Loucy (cell line): ENCODE measurements at regions not wholly inside any gene's neighbourhood (a gene's known extent, or its start where the extent isn't known, plus 50 kb on each side); places are given as distances from the start of the nearest gene placed in this dataset.

Source experiments
- H2AFZ ChIP-seq: fragments of 200-600 bp; sonication (generic); 2 replicates; pipeline ENCODE4 v1.6.0; 2016; ENCODE audit warnings: antibody characterized with exemption, mild to moderate bottlenecking, low read length, moderate library complexity
- H3F3A ChIP-seq: fragments of 200-600 bp; 2 replicates; pipeline ENCODE4 v1.6.0; 2016; ENCODE audit warnings: antibody characterized with exemption, low read depth, mild to moderate bottlenecking
- H3K27me3 ChIP-seq: fragments of 200-600 bp; sonication (generic); 2 replicates; pipeline ENCODE4 v1.6.1; 2014; ENCODE audit warnings: low read length, mild to moderate bottlenecking; ENCODE audit not compliant: insufficient read depth, poor library complexity, severe bottlenecking
- H3K36me3 ChIP-seq: fragments of 200-600 bp; sonication (generic); 2 replicates; pipeline ENCODE4 v1.6.1; 2016; ENCODE audit warnings: low read length; ENCODE audit not compliant: insufficient read depth
- H3K4me1 ChIP-seq: fragments of 200-600 bp; sonication (generic); 2 replicates; pipeline ENCODE4 v1.5.1; 2014; ENCODE audit warnings: low read length, mild to moderate bottlenecking; ENCODE audit not compliant: insufficient read depth, poor library complexity, severe bottlenecking
- H3K4me2 ChIP-seq: fragments of 200-600 bp; sonication (generic); 2 replicates; pipeline ENCODE4 v1.6.0; 2014; ENCODE audit warnings: antibody characterized with exemption, low read length, low read depth, mild to moderate bottlenecking; ENCODE audit not compliant: poor library complexity, severe bottlenecking
- H3K4me3 ChIP-seq: fragments of 200-600 bp; sonication (generic); 2 replicates; pipeline ENCODE4 v1.5.1; 2014; ENCODE audit warnings: low read length, mild to moderate bottlenecking, mixed read lengths; ENCODE audit not compliant: poor library complexity, severe bottlenecking
- H3K79me2 ChIP-seq: fragments of 200-600 bp; sonication (generic); 2 replicates; pipeline ENCODE4 v1.6.1; 2014; ENCODE audit warnings: low read length; ENCODE audit not compliant: insufficient read depth
- H3K9ac ChIP-seq: fragments of 200-600 bp; sonication (generic); 2 replicates; pipeline ENCODE4 v1.6.0; 2014; ENCODE audit warnings: mild to moderate bottlenecking, low read depth, low read length, moderate library complexity; ENCODE audit not compliant: poor library complexity, severe bottlenecking
- H3K9me2 ChIP-seq: fragments of 200-600 bp; sonication (generic); replicated peaks from 2 replicates; pipeline ENCODE4 v1.6.1; 2016; ENCODE audit warnings: low read depth, low read length, mixed read lengths
- H3K9me3 ChIP-seq: fragments of 200-600 bp; sonication (generic); 2 replicates; pipeline ENCODE4 v1.6.1; 2014; ENCODE audit warnings: mild to moderate bottlenecking, antibody characterized with exemption, low read length, low read depth; ENCODE audit not compliant: insufficient read depth
- H4K20me1 ChIP-seq: fragments of 200-600 bp; sonication (generic); 2 replicates; pipeline ENCODE4 v1.6.0; 2014; ENCODE audit warnings: antibody characterized with exemption, low read length, mild to moderate bottlenecking; ENCODE audit not compliant: insufficient read depth, poor library complexity, severe bottlenecking
- EZH2phosphoT487 ChIP-seq: fragments of 200-600 bp; IDR thresholded peaks from 2 replicates; pipeline ENCODE4 v1.6.1; 2018; ENCODE audit warnings: antibody characterized with exemption, mild to moderate bottlenecking, moderate library complexity, borderline replicate concordance
- TF ChIP-seq, protein P1 (sequence below): fragments of 200-600 bp; sonication (generic); conservative IDR thresholded peaks from 2 replicates; pipeline ENCODE4 v1.5.1; 2014; ENCODE audit warnings: mild to moderate bottlenecking, antibody characterized with exemption, low read length

GRCh38 chr14:101246894-101247841, 314.1 kb upstream of the DIO3 start:
- H3K9me2 ChIP-seq: no peaks in the 10 kb centered on the region
- no peak overlapping the region for H3K4me3 ChIP-seq
- TF ChIP-seq, protein P1, sequence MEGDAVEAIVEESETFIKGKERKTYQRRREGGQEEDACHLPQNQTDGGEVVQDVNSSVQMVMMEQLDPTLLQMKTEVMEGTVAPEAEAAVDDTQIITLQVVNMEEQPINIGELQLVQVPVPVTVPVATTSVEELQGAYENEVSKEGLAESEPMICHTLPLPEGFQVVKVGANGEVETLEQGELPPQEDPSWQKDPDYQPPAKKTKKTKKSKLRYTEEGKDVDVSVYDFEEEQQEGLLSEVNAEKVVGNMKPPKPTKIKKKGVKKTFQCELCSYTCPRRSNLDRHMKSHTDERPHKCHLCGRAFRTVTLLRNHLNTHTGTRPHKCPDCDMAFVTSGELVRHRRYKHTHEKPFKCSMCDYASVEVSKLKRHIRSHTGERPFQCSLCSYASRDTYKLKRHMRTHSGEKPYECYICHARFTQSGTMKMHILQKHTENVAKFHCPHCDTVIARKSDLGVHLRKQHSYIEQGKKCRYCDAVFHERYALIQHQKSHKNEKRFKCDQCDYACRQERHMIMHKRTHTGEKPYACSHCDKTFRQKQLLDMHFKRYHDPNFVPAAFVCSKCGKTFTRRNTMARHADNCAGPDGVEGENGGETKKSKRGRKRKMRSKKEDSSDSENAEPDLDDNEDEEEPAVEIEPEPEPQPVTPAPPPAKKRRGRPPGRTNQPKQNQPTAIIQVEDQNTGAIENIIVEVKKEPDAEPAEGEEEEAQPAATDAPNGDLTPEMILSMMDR: no peak
- no peak overlapping the region for H3K9ac ChIP-seq
- no peaks in the 10 kb centered on the region for H3K4me1 ChIP-seq
- H3K9me3 ChIP-seq: peaks cover 4% of the 10 kb centered on the region; the same call in 1 of the 2 replicates
- no peaks in the 10 kb centered on the region for H3K27me3 ChIP-seq
- H3K36me3 ChIP-seq: no peaks in the 10 kb centered on the region
- no peaks in the 10 kb centered on the region for H3K79me2 ChIP-seq
- no peak overlapping the region for H2AFZ ChIP-seq
- H3K4me2 ChIP-seq: no peak overlapping the region
- H4K20me1 ChIP-seq: no peaks in the 10 kb centered on the region
- H3F3A ChIP-seq: no peaks in the 10 kb centered on the region

DNA sequence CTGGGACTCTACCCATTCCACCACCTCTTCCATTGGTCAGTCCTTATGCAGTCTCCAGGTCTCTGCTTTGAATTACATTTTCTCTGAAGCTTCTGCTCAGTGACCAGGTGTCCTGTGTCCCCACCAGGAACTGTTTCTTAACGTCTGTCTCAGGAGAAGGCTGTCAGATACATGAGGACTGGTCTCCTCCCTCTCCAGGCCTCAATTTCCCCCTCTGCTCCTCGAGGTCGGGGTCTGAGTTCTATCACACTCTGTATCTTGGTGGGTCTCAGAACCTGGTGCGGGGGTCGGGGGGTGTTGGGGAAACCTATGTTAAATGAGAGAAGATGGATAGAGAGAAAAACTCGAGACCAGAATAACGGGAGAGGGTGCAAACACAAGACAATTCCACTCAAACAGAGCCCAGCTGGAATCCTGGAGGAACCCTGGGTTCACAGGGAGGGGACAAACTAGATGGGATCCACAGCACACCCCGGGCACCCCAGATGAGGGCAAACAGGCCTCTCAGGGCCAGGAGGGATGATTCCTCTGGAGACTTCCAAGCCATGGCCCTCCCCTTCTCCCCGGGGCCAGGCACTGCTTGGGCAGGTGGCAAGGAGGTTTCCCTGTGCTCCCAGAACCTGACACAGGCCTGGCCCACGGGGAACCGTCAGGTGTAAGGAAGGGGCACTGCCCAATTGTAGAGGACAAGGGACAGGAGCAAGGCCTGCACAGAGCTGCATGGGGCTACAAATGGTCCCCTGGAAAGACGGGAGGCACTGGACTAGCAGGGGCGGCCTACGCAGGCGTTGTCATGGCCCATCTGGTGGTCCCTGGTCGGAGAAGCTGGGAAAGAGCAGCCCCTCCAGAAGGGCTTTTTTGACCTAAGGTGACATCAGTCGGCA, 313.2 kb upstream of the DIO3 start:
- Histone ChIP-seq H3K9ac (no peak overlapping the region), H3K4me3 (no peak overlapping the region), H3K9me2 (no peaks in the 10 kb centered on the region), H3K4me1 (no peaks in the 10 kb centered on the region), H3K36me3 (no peaks in the 10 kb centered on the region), H2AFZ (no peak overlapping the region), H3K9me3 (peaks cover 4% of the 10 kb centered on the region; the same call in 1 of the 2 replicates), H4K20me1 (no peaks in the 10 kb centered on the region), H3F3A (no peaks in the 10 kb centered on the region), H3K4me2 (no peak overlapping the region), H3K27me3 (no peaks in the 10 kb centered on the region), H3K79me2 (no peaks in the 10 kb centered on the region)
- no peak for TF ChIP-seq EZH2phosphoT487
- TF ChIP-seq, protein P1: no peak

GRCh38 chr14:101248840-101249675, 312.2 kb upstream of the DIO3 start:
- no peaks in the 10 kb centered on the region for H3F3A ChIP-seq
- no peaks in the 10 kb centered on the region for H3K79me2 ChIP-seq
- no peaks in the 10 kb centered on the region for H3K4me1 ChIP-seq
- no peak for TF ChIP-seq EZH2phosphoT487
- TF ChIP-seq, protein P1: no peak
- no peak overlapping the region for H3K4me3 ChIP-seq
- H3K27me3 ChIP-seq: no peaks in the 10 kb centered on the region
- no peaks in the 10 kb centered on the region for H3K36me3 ChIP-seq
- peaks cover 4% of the 10 kb centered on the region; the same call in 1 of the 2 replicates for H3K9me3 ChIP-seq
- no peak overlapping the region for H3K9ac ChIP-seq
- H2AFZ ChIP-seq: no peak overlapping the region
- H4K20me1 ChIP-seq: no peaks in the 10 kb centered on the region
- no peak overlapping the region for H3K4me2 ChIP-seq
- no peaks in the 10 kb centered on the region for H3K9me2 ChIP-seq
